HG02884 (cell line): ENCODE measurements at regions not wholly inside any gene's neighbourhood (a gene's known extent, or its start where the extent isn't known, plus 50 kb on each side); places are given as distances from the start of the nearest gene placed in this dataset.
"Not testable (repeated sequence)": the region's sequence is repeated elsewhere in the genome, so short reads cannot be mapped to it uniquely, and the experiment has no call there.

Experiments used
- ATAC-seq: cut with Tn5 transposase; IDR thresholded peaks from one replicate; pipeline ENCODE4 v1.9.1; 2021; ENCODE audit warnings: mild to moderate bottlenecking, moderate library complexity; ENCODE audit not compliant: unreplicated experiment

GRCh38 chr18:51570071-51570470 lies 372.6 kb upstream of the MEX3C start:
- not testable (repeated sequence) for ATAC-seq

DNA sequence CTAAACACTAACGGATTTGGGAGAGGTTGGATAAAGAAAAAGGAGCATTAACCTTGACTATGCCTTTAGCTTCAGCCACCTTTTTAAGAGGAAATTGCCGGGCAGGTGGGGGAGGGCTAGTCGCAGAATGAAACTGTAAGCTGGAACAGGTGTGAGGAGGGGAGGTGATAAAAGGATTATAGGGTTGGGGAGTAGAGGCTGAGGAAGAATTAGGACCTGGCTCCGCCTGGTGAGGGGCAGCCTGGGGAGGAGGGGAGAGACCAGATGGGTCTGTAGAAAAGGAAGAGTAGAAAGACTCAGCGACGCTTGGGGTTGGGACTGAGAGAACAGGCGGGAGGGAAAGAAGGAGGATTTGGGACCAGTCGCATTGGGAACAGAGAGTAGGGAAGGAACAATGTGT lies 376.4 kb upstream of the MEX3C start:
- ATAC-seq: not testable (repeated sequence)

DNA sequence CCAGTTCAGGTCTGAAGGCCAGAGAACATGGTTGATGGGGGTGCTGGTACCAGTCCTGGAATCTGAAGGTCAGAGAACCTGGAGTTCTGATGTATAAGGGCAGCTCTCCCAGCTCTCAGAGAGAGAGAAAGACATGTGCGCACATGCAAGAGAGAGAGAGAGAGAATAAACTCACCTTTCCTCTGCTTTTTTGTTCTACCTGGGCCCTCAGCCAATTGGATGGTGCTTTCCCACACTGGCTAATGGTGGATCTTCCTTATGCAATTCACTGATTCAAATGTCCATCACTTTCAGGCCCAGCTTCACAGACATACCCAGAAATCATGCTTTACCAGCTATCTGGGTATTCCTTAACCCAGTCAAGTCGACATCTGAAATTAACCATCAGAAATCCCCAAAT lies 377.7 kb upstream of the MEX3C start:
- no peak for ATAC-seq

DNA sequence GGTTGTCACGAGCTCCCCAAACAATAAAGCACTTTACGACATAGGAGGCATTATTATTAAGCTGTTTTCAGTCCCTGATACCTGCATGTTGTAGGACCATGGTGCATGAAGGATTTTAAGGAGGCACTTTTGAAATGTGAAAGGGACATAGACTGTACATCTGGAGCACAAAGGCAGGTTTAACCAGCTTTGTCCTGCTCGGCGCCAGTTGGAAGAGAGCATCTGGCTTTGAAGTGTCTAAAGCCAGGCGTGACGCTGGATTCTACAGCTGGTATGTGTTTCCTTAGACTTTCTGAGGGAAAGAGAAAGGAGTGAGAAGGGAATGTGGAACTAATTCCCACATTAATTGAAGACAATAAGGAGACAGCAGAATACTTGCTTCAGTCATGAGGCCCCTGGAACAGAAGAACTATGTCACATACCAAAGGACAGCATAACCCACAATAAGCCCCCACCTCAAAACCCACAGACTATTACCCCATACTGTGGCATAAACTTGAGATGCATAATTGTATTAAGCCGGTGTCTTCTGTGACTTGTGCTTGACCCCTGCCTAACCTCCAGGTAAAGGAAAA lies 381.0 kb upstream of the MEX3C start:
- no peak for ATAC-seq

- no peak for ATAC-seq
Observed at GRCh38 chr18:51580580-51580979, 383.1 kb upstream of the MEX3C start.

DNA sequence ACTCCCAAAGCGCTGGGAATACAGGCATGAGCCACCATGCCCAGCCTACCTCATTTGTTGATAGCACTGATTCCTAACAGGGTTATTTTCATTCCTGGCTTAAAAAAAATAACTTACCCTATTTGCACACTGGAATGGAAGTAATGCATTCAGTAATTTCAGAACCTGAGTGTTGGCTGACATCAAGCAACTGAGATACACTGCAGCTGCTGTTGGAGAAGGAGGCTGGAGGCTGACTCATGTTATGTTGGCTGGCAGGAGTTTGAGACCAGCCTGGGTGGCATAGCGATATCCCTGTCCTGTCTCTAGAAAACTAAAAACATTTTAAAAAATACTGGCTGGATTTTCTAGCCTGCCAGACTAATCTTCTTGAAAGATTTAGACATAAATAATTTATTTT lies 385.1 kb upstream of the MEX3C start:
- ATAC-seq: no peak

DNA sequence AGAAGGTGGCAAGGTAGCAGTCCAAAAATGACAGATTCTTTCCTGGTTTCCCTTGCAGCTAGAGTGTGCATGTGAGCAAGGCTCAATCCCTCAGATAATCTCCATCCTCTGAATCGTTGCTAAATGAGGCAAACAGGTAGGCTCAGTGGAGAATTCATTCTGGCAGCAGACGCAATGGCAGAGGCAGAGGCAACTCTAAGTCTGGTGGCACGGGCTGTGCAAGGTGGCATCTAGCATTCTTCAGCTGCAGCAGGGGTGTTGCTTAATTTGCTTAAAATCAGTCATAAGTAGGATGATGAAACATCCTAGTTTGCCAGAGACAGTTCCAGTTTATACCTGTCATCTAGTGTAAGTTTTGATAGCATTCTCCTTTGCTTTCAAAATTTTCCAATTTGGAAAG lies 391.1 kb upstream of the MEX3C start:
- no peak for ATAC-seq

DNA sequence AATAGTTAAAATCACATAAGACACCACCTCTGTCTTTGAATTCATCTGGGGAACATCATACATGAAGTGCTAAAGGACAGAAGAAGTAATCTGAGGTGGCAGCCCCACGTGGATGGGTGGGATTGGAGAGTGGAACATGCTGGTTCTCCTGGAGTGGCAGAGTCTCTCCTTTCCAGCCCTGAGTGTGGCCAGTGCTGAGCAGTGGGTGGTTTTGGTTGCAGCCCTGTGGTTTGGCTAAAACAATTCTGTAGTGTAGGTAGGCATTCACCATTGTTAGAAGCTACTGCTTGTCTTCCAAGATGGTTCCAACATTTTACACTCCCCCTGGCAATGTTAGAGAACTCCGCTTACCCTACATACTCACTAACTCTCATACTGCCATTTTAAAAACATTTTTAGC lies 396.4 kb upstream of the MEX3C start:
- ATAC-seq: no peak

- ATAC-seq: no peak
Observed at GRCh38 chr18:51603111-51603510, 405.6 kb upstream of the MEX3C start.

DNA sequence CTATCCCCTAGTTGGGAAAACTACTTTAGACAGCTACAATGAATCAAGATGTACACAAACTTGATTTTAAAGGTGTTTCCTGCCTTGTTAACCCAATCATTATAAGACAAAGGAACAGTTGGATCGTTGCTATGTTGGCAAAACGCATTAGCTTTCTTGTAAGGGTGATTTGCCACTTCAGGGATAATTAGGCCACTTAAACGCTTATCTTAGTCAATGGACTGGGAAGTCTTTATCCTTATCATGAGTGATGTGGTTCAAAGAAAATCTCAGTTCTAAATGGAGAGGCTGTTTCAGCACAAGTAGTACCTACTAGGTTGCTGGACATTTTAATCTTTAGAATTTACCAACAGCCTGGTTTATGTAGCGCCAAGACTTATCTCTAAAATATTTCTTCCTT lies 406.1 kb upstream of the MEX3C start:
- no peak for ATAC-seq

GRCh38 chr18:51610481-51610880 lies 413.0 kb upstream of the MEX3C start:
- ATAC-seq: no peak

DNA sequence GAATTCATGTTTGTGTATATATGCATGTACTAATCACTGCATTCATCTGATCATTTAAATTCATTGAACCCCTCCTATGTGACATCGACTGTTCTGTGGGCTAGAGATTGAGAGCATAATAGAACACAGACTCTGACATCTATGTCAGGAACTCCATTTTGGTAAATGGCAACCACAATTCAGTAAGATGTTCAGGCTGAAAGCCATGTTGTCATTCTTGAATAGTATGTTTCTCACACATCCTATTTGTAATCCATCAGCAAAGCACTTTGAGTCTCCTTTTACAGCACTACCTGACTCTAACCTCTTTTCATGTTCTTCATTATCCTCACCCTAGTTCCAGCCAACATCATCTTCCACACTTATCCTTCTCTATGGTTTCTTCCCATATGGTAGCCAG lies 413.8 kb upstream of the MEX3C start:
- ATAC-seq: no peak

DNA sequence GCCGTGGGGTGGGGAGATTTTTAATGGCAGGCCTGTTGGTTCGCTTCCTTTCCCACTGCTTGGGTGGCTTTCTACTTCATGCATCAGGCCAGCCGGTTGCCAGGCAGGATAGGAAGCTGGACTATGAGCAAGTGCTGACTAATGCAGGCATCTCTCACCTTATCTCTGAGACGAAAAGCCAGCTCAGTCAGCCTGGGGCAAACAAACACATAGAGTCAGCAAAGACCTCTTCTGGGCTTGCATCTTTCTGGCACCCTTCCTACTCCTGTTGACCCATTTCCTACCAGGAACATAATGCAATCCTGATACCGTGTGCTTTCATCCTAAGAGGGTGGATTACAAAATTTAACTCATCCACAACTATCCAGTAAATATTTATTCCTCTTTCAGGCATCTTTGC lies 416.6 kb upstream of the MEX3C start:
- no peak for ATAC-seq

GRCh38 chr18:51614967-51615571 lies 417.6 kb upstream of the MEX3C start:
- no peak for ATAC-seq

DNA sequence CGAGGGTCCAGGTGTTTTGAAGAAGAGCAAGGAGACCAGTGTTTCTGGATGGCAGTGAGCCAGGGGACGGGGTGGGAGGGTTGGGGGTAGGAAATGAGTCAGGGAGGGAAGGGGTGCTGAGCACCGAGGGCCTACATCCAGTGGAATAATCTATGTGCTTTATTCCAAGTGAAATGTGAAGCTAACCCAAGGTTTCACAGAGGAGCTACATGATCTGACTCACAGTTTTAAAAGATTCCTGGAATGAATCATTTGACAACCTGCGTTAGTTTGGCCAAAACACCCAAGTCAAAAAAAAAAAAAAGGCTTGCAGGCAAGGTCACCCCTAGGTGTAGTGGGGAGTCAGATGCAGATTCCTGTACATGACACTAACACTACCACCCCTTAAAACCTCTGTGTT lies 419.7 kb upstream of the MEX3C start:
- ATAC-seq: no peak

- no peak for ATAC-seq
Observed at GRCh38 chr18:51617572-51618260, 420.2 kb upstream of the MEX3C start.

DNA sequence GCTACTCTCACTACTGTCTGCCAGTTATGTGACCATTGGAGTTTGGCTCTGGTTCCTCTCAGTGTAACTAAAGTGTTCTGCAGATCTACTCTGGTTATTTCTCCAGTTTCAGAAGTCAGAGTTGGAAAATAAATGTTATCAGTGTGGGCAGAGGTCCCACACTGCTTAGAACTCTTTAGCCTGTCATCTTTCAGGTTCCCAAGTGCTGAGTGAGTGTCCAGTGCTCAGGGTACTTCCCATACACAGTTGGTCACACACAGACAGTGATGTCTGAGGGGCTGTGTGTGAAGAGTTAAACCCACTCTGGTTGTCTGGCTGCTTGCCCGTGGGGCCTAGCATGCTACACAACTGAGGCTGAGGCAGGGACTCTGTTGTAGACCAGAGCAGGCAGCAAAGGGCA lies 421.8 kb upstream of the MEX3C start:
- ATAC-seq: no peak

DNA sequence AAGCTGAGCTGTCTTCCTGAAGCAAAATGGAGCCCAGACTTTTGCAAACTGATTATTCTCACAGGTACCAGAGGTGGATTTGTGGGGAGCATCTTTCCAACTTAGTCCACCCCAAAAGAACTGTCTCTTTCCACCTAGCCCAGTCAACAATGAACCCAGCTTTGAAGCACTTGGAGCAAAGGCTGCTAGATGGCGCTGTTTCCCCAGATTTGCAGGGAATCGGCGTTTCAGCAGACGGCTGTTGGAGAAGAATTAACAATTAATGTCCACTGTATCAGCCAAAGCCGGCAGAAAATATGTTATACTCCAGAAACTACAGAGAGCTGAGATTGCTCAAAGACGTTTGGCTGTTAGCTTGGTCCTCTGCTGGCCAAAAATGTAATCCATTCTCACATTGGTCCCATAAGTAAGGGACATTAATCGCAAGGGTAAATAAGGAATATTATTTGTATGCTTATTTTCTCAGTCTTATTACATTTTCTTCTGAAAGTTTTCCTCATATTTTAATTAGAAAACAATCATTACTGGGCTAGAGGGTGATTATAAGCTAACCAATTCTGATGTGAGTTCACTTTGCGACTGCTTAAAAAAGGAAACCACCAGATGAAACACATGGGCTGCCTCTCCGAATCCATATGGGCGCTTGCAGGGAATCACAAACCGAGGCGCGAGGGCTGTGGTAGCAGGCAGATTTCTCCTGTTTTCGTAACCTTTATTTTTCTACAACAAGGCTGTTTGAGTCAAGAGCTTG lies 423.8 kb upstream of the MEX3C start:
- peak; percentile 41 for ATAC-seq

GRCh38 chr18:51621864-51622160 lies 424.3 kb upstream of the MEX3C start:
- ATAC-seq: no peak

- no peak for ATAC-seq
Observed at GRCh38 chr18:51622702-51623101, 425.2 kb upstream of the MEX3C start.

DNA sequence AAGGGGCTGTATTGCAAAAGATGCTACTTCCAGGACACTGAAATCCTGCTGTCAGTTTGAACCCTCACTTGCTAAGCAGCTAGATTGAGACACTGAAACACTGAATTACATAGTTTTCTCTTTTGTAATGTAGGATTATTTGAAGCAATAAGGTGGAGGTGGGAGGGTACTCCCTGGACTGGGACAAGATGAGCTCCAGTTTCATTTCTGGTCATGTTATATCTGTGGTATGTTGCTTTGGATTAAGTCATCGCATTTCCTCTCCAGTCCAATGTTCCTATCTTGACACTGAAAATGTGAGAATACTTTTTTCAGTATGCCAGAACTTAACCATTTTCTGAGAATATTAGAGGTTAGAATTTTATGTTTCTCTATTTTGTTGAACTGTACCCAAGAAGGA lies 426.2 kb upstream of the MEX3C start:
- ATAC-seq: no peak

GRCh38 chr18:51630706-51631105 lies 433.2 kb upstream of the MEX3C start:
- peak; percentile 81 for ATAC-seq
